Suprapubic skin (tissue), 4 donors: ENCODE measurements at regions not wholly inside any gene's neighbourhood (a gene's known extent, or its start where the extent isn't known, plus 50 kb on each side); places are given as distances from the start of the nearest gene placed in this dataset.

Experiments
- DNase-seq, 2 donors: peaks; one replicate each; pipeline ENCODE4 v3.0.0-alpha.2; 2019; ENCODE audit warnings: low spot score in 2 of 2
- H3K27ac ChIP-seq: fragments of 200-600 bp; sonication (generic); one replicate; pipeline ENCODE4 v1.5.1; 2019
- H3K27me3 ChIP-seq: fragments of 200-600 bp; sonication (generic); one replicate; pipeline ENCODE4 v1.5.1; 2019
- H3K36me3 ChIP-seq: fragments of 200-600 bp; sonication (generic); one replicate; pipeline ENCODE4 v1.5.1; 2019
- H3K4me1 ChIP-seq: fragments of 200-600 bp; sonication (generic); one replicate; pipeline ENCODE4 v1.5.1; 2019
- H3K4me3 ChIP-seq: fragments of 200-600 bp; sonication (generic); one replicate; pipeline ENCODE4 v1.5.1; 2019; ENCODE audit warnings: mild to moderate bottlenecking
- H3K9me3 ChIP-seq: fragments of 200-600 bp; sonication (generic); one replicate; pipeline ENCODE4 v1.5.1; 2019
- EP300 ChIP-seq: sonication (generic); formaldehyde crosslinking; IDR thresholded peaks from one replicate; pipeline ENCODE4 v1.6.1; 2017; ENCODE audit warnings: antibody characterized with exemption
- POLR2A ChIP-seq, 2 donors: fragments of 450-650 bp; IDR thresholded peaks; one replicate each; pipeline ENCODE4 v1.6.1; 2017; ENCODE audit warnings: antibody characterized with exemption in 2 of 2, mild to moderate bottlenecking in 2 of 2, moderate library complexity in 2 of 2
- POLR2AphosphoS5 ChIP-seq, 3 donors: sonication (generic); formaldehyde crosslinking; IDR thresholded peaks; one replicate each; pipeline ENCODE4 v1.6.1; 2017; ENCODE audit warnings: antibody characterized with exemption in 3 of 3
- WGBS: methylation state at CpG from one replicate; pipeline ENCODE4 v1.1.5; 2018; 5-methylcytosine and 5-hydroxymethylcytosine counted together
- TF ChIP-seq, protein P1 (sequence below), 2 donors: fragments of 200-600 bp in 1 of 2; fragments of 450-650 bp in 1 of 2; sonication (generic) in 1 of 2; IDR thresholded peaks; one replicate each; pipeline ENCODE4 v1.5.1; 2016 to 2019; ENCODE audit warnings: antibody characterized with exemption in 2 of 2, mild to moderate bottlenecking in 1 of 2, moderate library complexity in 1 of 2

DNA sequence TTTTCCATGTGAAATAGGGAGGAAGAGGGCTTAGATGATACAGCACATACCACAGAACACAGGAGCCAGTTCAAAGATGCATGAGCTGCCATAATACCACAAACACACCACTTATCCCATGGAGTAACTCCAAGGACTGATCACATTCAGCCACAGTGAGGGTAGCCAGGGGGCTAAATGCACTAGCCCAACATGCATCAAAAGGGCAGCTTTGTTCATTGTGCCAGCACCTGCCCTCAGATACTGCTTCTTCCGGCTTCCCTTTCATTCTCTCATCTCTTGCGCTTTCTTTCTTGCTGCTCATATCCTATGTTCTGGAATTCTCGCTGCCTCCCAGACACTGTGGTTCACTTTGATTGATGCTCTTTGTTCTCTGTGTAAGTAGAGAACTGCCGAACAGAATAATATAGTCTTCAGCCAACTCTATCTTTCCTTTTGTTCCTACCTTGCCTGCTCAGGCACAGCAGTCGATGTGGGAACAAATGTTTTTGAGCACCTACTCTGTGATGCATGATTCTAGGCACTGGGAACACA lies 50.0 kb upstream of the SYT6 start:
- Histone ChIP-seq H3K36me3 (no peaks in the 10 kb centered on the region), H3K27ac (no peak overlapping the region), H3K4me1 (no peaks in the 10 kb centered on the region), H3K4me3 (no peak overlapping the region), H3K27me3 (peaks cover 32% of the 10 kb centered on the region), H3K9me3 (no peaks in the 10 kb centered on the region)
- no peak for DNase-seq
- TF ChIP-seq POLR2AphosphoS5 (IDR thresholded peaks at IDR 0.05) (no peak), EP300 (no peak), POLR2A (IDR thresholded peaks at IDR 0.05) (no peak)
- TF ChIP-seq, protein P1, sequence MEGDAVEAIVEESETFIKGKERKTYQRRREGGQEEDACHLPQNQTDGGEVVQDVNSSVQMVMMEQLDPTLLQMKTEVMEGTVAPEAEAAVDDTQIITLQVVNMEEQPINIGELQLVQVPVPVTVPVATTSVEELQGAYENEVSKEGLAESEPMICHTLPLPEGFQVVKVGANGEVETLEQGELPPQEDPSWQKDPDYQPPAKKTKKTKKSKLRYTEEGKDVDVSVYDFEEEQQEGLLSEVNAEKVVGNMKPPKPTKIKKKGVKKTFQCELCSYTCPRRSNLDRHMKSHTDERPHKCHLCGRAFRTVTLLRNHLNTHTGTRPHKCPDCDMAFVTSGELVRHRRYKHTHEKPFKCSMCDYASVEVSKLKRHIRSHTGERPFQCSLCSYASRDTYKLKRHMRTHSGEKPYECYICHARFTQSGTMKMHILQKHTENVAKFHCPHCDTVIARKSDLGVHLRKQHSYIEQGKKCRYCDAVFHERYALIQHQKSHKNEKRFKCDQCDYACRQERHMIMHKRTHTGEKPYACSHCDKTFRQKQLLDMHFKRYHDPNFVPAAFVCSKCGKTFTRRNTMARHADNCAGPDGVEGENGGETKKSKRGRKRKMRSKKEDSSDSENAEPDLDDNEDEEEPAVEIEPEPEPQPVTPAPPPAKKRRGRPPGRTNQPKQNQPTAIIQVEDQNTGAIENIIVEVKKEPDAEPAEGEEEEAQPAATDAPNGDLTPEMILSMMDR (IDR thresholded peaks at IDR 0.05): no peak
- 45% methylated on average over 5 of the region's 5 CpGs for WGBS
